Natural killer cell (primary cell): ENCODE measurements at regions not wholly inside any gene's neighbourhood (a gene's known extent, or its start where the extent isn't known, plus 50 kb on each side); places are given as distances from the start of the nearest gene placed in this dataset.

Source experiments
- ATAC-seq, 3 donors: fragments of 150-1000 bp in 2 of 3; fragments of 200-7000 bp in 1 of 3; cut with Tn5 transposase; 1 replicate in 1 of 3; 2 replicates in 2 of 3; pipeline ENCODE4 v1.10.0; 2021; ENCODE audit warnings: mild to moderate bottlenecking in 2 of 3, moderate library complexity in 2 of 3
- DNase-seq, 2 donors: peaks; one replicate each; pipeline versions ENCODE4 v3.0.0 to v3.0.0-alpha.2; 2013 to 2021; ENCODE audit warnings: mixed read lengths in 1 of 2
- H3K27ac ChIP-seq: one replicate; pipeline ENCODE4 v1.5.1; 2013; ENCODE audit warnings: mild to moderate bottlenecking, low read length
- H3K27me3 ChIP-seq: one replicate; pipeline ENCODE4 v1.6.1; 2013; ENCODE audit warnings: low read length; ENCODE audit not compliant: control insufficient read depth, insufficient read depth
- H3K36me3 ChIP-seq: one replicate; pipeline ENCODE4 v1.6.1; 2013; ENCODE audit warnings: low read length; ENCODE audit not compliant: control insufficient read depth, insufficient read depth
- H3K4me1 ChIP-seq: one replicate; pipeline ENCODE4 v1.6.1; 2013; ENCODE audit warnings: low read length; ENCODE audit not compliant: control insufficient read depth, insufficient read depth
- H3K4me3 ChIP-seq: one replicate; pipeline ENCODE4 v1.5.1; 2013; ENCODE audit warnings: low read length
- H3K9me3 ChIP-seq: one replicate; pipeline ENCODE4 v1.6.1; 2013; ENCODE audit warnings: low read length; ENCODE audit not compliant: control insufficient read depth, insufficient read depth
- H3K27ac Mint-ChIP-seq, 2 donors: one replicate each; pipeline ENCODE4 v1.8.0; 2022; ENCODE audit warnings: mild to moderate bottlenecking in 2 of 2, mixed read lengths in 2 of 2, moderate library complexity in 1 of 2
- H3K27me3 Mint-ChIP-seq, 2 donors: one replicate each; pipeline ENCODE4 v1.8.0; 2022; ENCODE audit warnings: low read depth in 2 of 2, mixed read lengths in 2 of 2
- H3K36me3 Mint-ChIP-seq: one replicate; pipeline ENCODE4 v1.8.0; 2022; ENCODE audit warnings: mixed read lengths
- H3K4me1 Mint-ChIP-seq, 2 donors: one replicate each; pipeline ENCODE4 v1.8.0; 2022; ENCODE audit warnings: mixed read lengths in 2 of 2
- H3K4me3 Mint-ChIP-seq: one replicate; pipeline ENCODE4 v1.8.0; 2022; ENCODE audit warnings: mild to moderate bottlenecking, moderate library complexity, mixed read lengths
- H3K9me3 Mint-ChIP-seq, 2 donors: one replicate each; pipeline ENCODE4 v1.8.0; 2022; ENCODE audit warnings: mixed read lengths in 2 of 2
- CTCF ChIP-seq: fragments of 200-600 bp; IDR thresholded peaks from one replicate; pipeline ENCODE4 v1.8.0; 2022; ENCODE audit warnings: antibody characterized with exemption
- WGBS: methylation state at CpG from one replicate; pipeline ENCODE4 v1.1.7; 2013; ENCODE audit warnings: missing lambda C conversion rate; ENCODE audit not compliant: insufficient coverage; 5-methylcytosine and 5-hydroxymethylcytosine counted together
- intact Hi-C: fragments of 100-400 bp; cut with micrococcal nuclease; formaldehyde crosslinking; loops from one replicate; pipeline ENCODE4 v1.14.2; 2022

GRCh38 chr2:199201539-199201938 is 256.2 kb downstream of the SATB2 start:
- H3K4me3 ChIP-seq, result no peak overlapping the region
- intact Hi-C loops, result no loop called here
- H3K4me1 Mint-ChIP-seq, result no peaks in the 10 kb centered on the region
- no peaks in the 10 kb centered on the region for H3K4me1 ChIP-seq
- H3K4me3 Mint-ChIP-seq, result no peak overlapping the region
- no peak overlapping the region for H3K27ac Mint-ChIP-seq
- peaks cover 10 to 17% of the 10 kb centered on the region in 2 donors for H3K9me3 Mint-ChIP-seq
- WGBS, result 100% methylated on average over 1 of the region's 1 CpG
- H3K9me3 ChIP-seq, result no peaks in the 10 kb centered on the region
- no peak for TF ChIP-seq CTCF
- ATAC-seq, result no peak
- no peaks in the 10 kb centered on the region for H3K27me3 ChIP-seq
- no peak for DNase-seq
- H3K27ac ChIP-seq, result no peak overlapping the region
- H3K36me3 Mint-ChIP-seq, result no peaks in the 10 kb centered on the region
- no peaks in the 10 kb centered on the region for H3K36me3 ChIP-seq
- H3K27me3 Mint-ChIP-seq, result no peaks in the 10 kb centered on the region

GRCh38 chr2:199199797-199200196 is 257.9 kb downstream of the SATB2 start:
- Mint-ChIP-seq H3K4me1 (no peaks in the 10 kb centered on the region), H3K36me3 (no peaks in the 10 kb centered on the region), H3K4me3 (no peak overlapping the region), H3K27me3 (no peaks in the 10 kb centered on the region), H3K27ac (no peak overlapping the region), H3K9me3 (peaks cover 12 to 23% of the 10 kb centered on the region in 2 donors)
- Histone ChIP-seq H3K9me3 (no peaks in the 10 kb centered on the region), H3K27me3 (no peaks in the 10 kb centered on the region), H3K27ac (no peak overlapping the region), H3K36me3 (no peaks in the 10 kb centered on the region), H3K4me1 (no peaks in the 10 kb centered on the region), H3K4me3 (no peak overlapping the region)
- 100% methylated on average over 1 of the region's 1 CpG for WGBS
- TF ChIP-seq CTCF, result no peak
- intact Hi-C loops, result no loop called here
- ATAC-seq (no peak), DNase-seq (no peak)

GRCh38 chr2:199197448-199197847 is 260.3 kb downstream of the SATB2 start:
- TF ChIP-seq CTCF, result no peak
- Histone ChIP-seq H3K4me1 (no peaks in the 10 kb centered on the region), H3K4me3 (no peak overlapping the region), H3K9me3 (no peaks in the 10 kb centered on the region), H3K27ac (no peak overlapping the region), H3K36me3 (no peaks in the 10 kb centered on the region), H3K27me3 (no peaks in the 10 kb centered on the region)
- H3K36me3 Mint-ChIP-seq, result no peaks in the 10 kb centered on the region
- no peaks in the 10 kb centered on the region for H3K4me1 Mint-ChIP-seq
- no peak for ATAC-seq
- H3K9me3 Mint-ChIP-seq, result peaks cover 10 to 18% of the 10 kb centered on the region in 2 donors
- DNase-seq, result no peak
- H3K4me3 Mint-ChIP-seq, result no peak overlapping the region
- WGBS, result 100% methylated on average over 1 of the region's 1 CpG
- intact Hi-C loops, result no loop called here
- no peaks in the 10 kb centered on the region for H3K27me3 Mint-ChIP-seq
- H3K27ac Mint-ChIP-seq, result no peak overlapping the region

- Mint-ChIP-seq H3K9me3 (peaks cover 10 to 18% of the 10 kb centered on the region in 2 donors), H3K27me3 (no peaks in the 10 kb centered on the region)
Observed at GRCh38 chr2:199196686-199197085, 261.1 kb downstream of the SATB2 start.

More at GRCh38 chr2:199196686-199197085, 261.1 kb downstream of the SATB2 start:
- no peaks in the 10 kb centered on the region for H3K36me3 Mint-ChIP-seq
- no peaks in the 10 kb centered on the region for H3K4me1 ChIP-seq
- no peak for TF ChIP-seq CTCF
- no peaks in the 10 kb centered on the region for H3K27me3 ChIP-seq
- no peak overlapping the region for H3K27ac Mint-ChIP-seq
- no peaks in the 10 kb centered on the region for H3K4me1 Mint-ChIP-seq
- H3K4me3 ChIP-seq, result no peak overlapping the region
- no peaks in the 10 kb centered on the region for H3K9me3 ChIP-seq
- no peaks in the 10 kb centered on the region for H3K36me3 ChIP-seq
- H3K4me3 Mint-ChIP-seq, result no peak overlapping the region
- H3K27ac ChIP-seq, result no peak overlapping the region
- WGBS, result 94% methylated on average over 3 of the region's 3 CpGs
- DNase-seq (no peak), ATAC-seq (no peak)
- intact Hi-C loops, result no loop called here
